Keratinocyte (primary cell): ENCODE measurements at regions not wholly inside any gene's neighbourhood (a gene's known extent, or its start where the extent isn't known, plus 50 kb on each side); places are given as distances from the start of the nearest gene placed in this dataset.
"Not testable (repeated sequence)": the region's sequence is repeated elsewhere in the genome, so short reads cannot be mapped to it uniquely, and the experiment has no call there.

Source experiments
- EZH2 ChIP-seq: IDR thresholded peaks from one replicate; pipeline ENCODE4 v1.6.1; 2012; ENCODE audit warnings: inconsistent platforms, mild to moderate bottlenecking, low read length, moderate library complexity
- TF ChIP-seq, protein P1 (sequence below), 3 experiments: IDR thresholded peaks in 1 of 3; conservative IDR thresholded peaks in 1 of 3; optimal IDR thresholded peaks in 1 of 3; 2 replicates in 2 of 3; 3 replicates in 1 of 3; pipeline versions ENCODE3 to v1.5.1; 2011; ENCODE audit warnings: low read length in 3 of 3, mild to moderate bottlenecking in 3 of 3, moderate library complexity in 2 of 3, control low read depth in 1 of 3, inconsistent platforms in 1 of 3; ENCODE audit not compliant: insufficient read depth in 2 of 3; ENCODE audit errors: extremely low read depth in 1 of 3

- TF ChIP-seq, protein P1, sequence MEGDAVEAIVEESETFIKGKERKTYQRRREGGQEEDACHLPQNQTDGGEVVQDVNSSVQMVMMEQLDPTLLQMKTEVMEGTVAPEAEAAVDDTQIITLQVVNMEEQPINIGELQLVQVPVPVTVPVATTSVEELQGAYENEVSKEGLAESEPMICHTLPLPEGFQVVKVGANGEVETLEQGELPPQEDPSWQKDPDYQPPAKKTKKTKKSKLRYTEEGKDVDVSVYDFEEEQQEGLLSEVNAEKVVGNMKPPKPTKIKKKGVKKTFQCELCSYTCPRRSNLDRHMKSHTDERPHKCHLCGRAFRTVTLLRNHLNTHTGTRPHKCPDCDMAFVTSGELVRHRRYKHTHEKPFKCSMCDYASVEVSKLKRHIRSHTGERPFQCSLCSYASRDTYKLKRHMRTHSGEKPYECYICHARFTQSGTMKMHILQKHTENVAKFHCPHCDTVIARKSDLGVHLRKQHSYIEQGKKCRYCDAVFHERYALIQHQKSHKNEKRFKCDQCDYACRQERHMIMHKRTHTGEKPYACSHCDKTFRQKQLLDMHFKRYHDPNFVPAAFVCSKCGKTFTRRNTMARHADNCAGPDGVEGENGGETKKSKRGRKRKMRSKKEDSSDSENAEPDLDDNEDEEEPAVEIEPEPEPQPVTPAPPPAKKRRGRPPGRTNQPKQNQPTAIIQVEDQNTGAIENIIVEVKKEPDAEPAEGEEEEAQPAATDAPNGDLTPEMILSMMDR (optimal IDR thresholded peaks at IDR 0.05 in 1 of 3, IDR thresholded peaks at IDR 0.05 in 1 of 3, conservative IDR thresholded peaks at IDR 0.05 in 1 of 3; ENCODE audit: extremely low read depth in 1 of 3, insufficient read depth in 2 of 3, low read length in 3 of 3), result not testable (repeated sequence)
- not testable (repeated sequence) for TF ChIP-seq EZH2
Observed at GRCh38 chr13:50173045-50173444, 157.8 kb downstream of the KCNRG start.
